Activated T-cell treated with anti-CD3 and anti-CD28 coated beads, Interleukin-2, amount 50 U/mL, for 72 hours (primary cell): ENCODE measurements at regions not wholly inside any gene's neighbourhood (a gene's known extent, or its start where the extent isn't known, plus 50 kb on each side); places are given as distances from the start of the nearest gene placed in this dataset.

ENCODE experiments used
- ATAC-seq, 2 donors: fragments of 150-1000 bp; cut with Tn5 transposase; replicated peaks in 1 of 2; 2 replicates each; pipeline ENCODE4 v1.10.0; 2021; ENCODE audit warnings: moderate library complexity in 2 of 2, mild to moderate bottlenecking in 1 of 2
- DNase-seq, 2 donors: peaks; one replicate each; pipeline ENCODE4 v3.0.0; 2021 to 2022; ENCODE audit warnings: mixed read lengths in 1 of 2
- H3K27ac Mint-ChIP-seq: one replicate; pipeline ENCODE4 v1.8.0; 2022; ENCODE audit warnings: mild to moderate bottlenecking, moderate library complexity, mixed read lengths
- H3K27me3 Mint-ChIP-seq: one replicate; pipeline ENCODE4 v1.8.0; 2022; ENCODE audit warnings: low read depth, mixed read lengths
- H3K36me3 Mint-ChIP-seq, 2 donors: one replicate each; pipeline ENCODE4 v1.8.0; 2022; ENCODE audit warnings: mixed read lengths in 2 of 2, mild to moderate bottlenecking in 1 of 2; ENCODE audit not compliant: insufficient read depth in 2 of 2
- H3K4me1 Mint-ChIP-seq: one replicate; pipeline ENCODE4 v1.8.0; 2022; ENCODE audit warnings: low read depth, mixed read lengths
- H3K4me3 Mint-ChIP-seq, 2 donors: one replicate each; pipeline ENCODE4 v1.8.0; 2022; ENCODE audit warnings: mild to moderate bottlenecking in 2 of 2, mixed read lengths in 2 of 2, moderate library complexity in 2 of 2
- H3K9me3 Mint-ChIP-seq, 2 donors: one replicate each; pipeline ENCODE4 v1.8.0; 2022; ENCODE audit warnings: mixed read lengths in 2 of 2

- H3K36me3 Mint-ChIP-seq = peaks cover 0 to 4% of the 10 kb centered on the region in 2 donors
- ATAC-seq = no peak
- no peak for DNase-seq
- H3K27me3 Mint-ChIP-seq = no peaks in the 10 kb centered on the region
- no peak overlapping the region for H3K4me3 Mint-ChIP-seq
- H3K9me3 Mint-ChIP-seq = peaks cover 1 to 5% of the 10 kb centered on the region in 2 donors
- no peak overlapping the region for H3K27ac Mint-ChIP-seq
- no peaks in the 10 kb centered on the region for H3K4me1 Mint-ChIP-seq
Measured at GRCh38 chr3:139745831-139746230, 68.1 kb upstream of the NMNAT3 start.

DNA sequence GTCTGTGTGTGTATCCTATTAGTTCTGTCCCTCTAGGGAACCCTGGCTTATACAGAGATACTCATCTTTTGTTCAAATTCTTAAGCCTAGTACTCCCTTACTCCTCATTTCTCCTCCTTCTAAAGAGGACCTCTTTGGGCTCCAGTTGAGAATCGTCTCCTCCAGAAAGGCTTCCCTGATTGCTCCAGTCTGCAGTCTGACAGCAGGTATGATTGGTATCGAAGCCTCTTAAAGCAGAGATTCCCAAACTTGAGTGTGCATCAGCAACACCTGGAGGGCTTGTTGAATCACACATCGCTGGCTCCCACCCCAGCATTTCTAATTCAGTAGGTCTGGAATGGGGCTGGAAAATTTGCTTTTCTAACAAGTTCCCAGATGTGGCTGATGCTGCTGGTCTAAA is 60.9 kb upstream of the NMNAT3 start:
- H3K36me3 Mint-ChIP-seq = no peaks in the 10 kb centered on the region
- H3K4me3 Mint-ChIP-seq = no peak overlapping the region
- no peaks in the 10 kb centered on the region for H3K4me1 Mint-ChIP-seq
- no peaks in the 10 kb centered on the region for H3K9me3 Mint-ChIP-seq
- DNase-seq (no peak), ATAC-seq (no peak)
- no peak overlapping the region for H3K27ac Mint-ChIP-seq
- peaks cover 8% of the 10 kb centered on the region for H3K27me3 Mint-ChIP-seq

GRCh38 chr3:139737682-139738361 is 60.0 kb upstream of the NMNAT3 start:
- no peak overlapping the region for H3K27ac Mint-ChIP-seq
- no peak for ATAC-seq
- peaks cover 8% of the 10 kb centered on the region for H3K27me3 Mint-ChIP-seq
- H3K4me1 Mint-ChIP-seq = no peaks in the 10 kb centered on the region
- no peak overlapping the region for H3K4me3 Mint-ChIP-seq
- no peaks in the 10 kb centered on the region for H3K36me3 Mint-ChIP-seq
- DNase-seq = no peak
- H3K9me3 Mint-ChIP-seq = no peaks in the 10 kb centered on the region

DNA sequence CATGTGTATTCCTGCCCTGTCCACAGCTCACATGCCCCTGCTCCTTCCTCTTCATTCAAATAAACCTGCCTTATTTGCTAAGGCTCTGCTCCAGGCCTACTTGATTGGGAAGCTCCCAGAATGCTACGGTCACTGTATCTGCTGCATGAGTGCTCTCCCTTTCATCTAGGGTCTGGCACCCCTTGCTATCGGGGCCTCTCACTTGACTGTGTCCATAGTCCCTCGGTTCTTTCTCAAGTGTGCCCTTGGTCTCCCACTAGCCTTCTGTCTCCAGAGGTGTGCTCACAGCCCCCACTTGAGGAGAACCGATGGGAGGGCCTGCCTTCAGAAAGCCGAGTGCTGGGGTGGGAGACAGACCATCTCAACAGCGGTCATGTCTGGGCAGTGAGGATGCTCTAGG is 57.4 kb upstream of the NMNAT3 start:
- Mint-ChIP-seq H3K27me3 (peaks cover 8% of the 10 kb centered on the region), H3K27ac (no peak overlapping the region), H3K4me1 (no peaks in the 10 kb centered on the region), H3K9me3 (no peaks in the 10 kb centered on the region), H3K4me3 (no peak overlapping the region), H3K36me3 (no peaks in the 10 kb centered on the region)
- DNase-seq (no peak), ATAC-seq (no peak)

DNA sequence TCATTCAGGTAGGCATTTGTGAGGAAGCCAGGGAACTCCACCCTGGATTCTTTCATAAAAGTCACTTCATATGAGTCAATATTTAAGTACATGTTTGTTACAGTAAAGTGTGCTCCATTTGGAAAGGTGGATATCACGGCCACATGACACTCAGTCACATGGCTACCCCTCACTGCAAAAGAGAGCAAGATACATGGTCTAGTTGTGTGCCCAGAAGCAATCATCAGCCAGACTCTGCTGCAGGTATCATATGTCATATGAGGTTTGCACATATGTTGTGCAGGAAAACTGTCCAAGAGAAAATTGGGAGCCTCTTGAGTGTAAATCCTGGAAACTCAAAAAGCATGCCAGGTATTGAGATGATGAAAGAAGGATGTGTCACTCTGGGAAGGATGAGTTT is 55.0 kb upstream of the NMNAT3 start:
- no peaks in the 10 kb centered on the region for H3K4me1 Mint-ChIP-seq
- peaks cover 8% of the 10 kb centered on the region for H3K27me3 Mint-ChIP-seq
- ATAC-seq (no peak), DNase-seq (no peak)
- no peak overlapping the region for H3K27ac Mint-ChIP-seq
- H3K4me3 Mint-ChIP-seq = no peak overlapping the region
- no peaks in the 10 kb centered on the region for H3K36me3 Mint-ChIP-seq
- no peaks in the 10 kb centered on the region for H3K9me3 Mint-ChIP-seq

DNA sequence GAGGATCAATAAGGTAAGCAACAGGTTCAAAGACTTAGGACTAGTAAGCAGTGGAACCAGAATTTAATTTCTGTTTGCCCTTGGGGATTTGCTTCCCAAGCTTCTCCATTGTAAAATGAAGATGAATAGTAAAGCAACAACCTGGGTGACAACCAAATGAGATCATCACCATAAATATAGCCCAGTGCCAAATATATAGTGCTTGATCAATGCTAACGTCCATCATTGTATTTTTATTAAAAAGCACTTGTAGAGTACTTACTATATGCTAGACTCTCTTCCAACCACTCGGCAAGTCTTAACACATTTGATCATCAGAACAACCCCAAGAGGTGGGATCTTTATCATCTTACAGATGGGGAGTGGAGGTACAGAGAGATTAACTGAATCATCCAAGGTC is 51.5 kb upstream of the NMNAT3 start:
- Mint-ChIP-seq H3K4me1 (no peaks in the 10 kb centered on the region), H3K27me3 (no peaks in the 10 kb centered on the region), H3K4me3 (no peak overlapping the region), H3K36me3 (no peaks in the 10 kb centered on the region), H3K27ac (no peak overlapping the region), H3K9me3 (no peaks in the 10 kb centered on the region)
- ATAC-seq (no peak), DNase-seq (no peak)

- ATAC-seq (no peak), DNase-seq (no peak)
- Mint-ChIP-seq H3K36me3 (no peaks in the 10 kb centered on the region), H3K27ac (no peak overlapping the region), H3K9me3 (no peaks in the 10 kb centered on the region), H3K27me3 (peaks cover 6% of the 10 kb centered on the region), H3K4me3 (no peak overlapping the region), H3K4me1 (no peaks in the 10 kb centered on the region)
Measured at GRCh38 chr3:139728414-139728813, 50.6 kb upstream of the NMNAT3 start.
